ENCODE measurements at regions not wholly inside any gene's neighbourhood (a gene's known extent, or its start where the extent isn't known, plus 50 kb on each side); places are given as distances from the start of the nearest gene placed in this dataset.
A peak's percentile ranks its signal among the peaks of the same experiment; 100 is the strongest.

DNA sequence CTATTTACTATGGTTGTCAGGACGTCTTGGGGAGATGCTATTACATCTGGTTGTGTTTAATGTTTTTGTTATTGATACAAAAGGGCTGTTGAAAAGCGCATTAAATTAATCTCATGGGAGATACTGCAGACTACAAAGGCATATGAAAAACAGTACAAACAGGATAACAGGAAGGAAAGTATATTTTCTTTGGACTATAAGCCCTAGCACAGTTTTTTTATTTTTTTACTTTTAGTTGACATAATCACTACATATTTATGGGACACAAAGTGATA lies 341.3 kb downstream of the ARL4A start:
- Histone ChIP-seq H3K4me3 (no peak overlapping the region), H3K9me3 (ENCODE audit: low read depth) (no peaks in the 10 kb centered on the region), H3K4me2 (ENCODE audit: unreplicated experiment) (no peak overlapping the region), H3K79me2 (ENCODE audit: insufficient read depth) (no peaks in the 10 kb centered on the region), H3K9ac (no peak overlapping the region), H3K4me1 (ENCODE audit: insufficient read depth) (peaks cover 8% of the 10 kb centered on the region), H3K9me2 (ENCODE audit: insufficient read depth) (no peaks in the 10 kb centered on the region), H3F3A (ENCODE audit: insufficient read depth) (no peaks in the 10 kb centered on the region), H4K20me1 (ENCODE audit: insufficient read depth) (no peaks in the 10 kb centered on the region), H3K27me3 (replicated peaks; ENCODE audit: insufficient read depth) (no peaks in the 10 kb centered on the region), H3K27ac (no peak overlapping the region), H3K36me3 (ENCODE audit: low read depth) (no peaks in the 10 kb centered on the region), H2AFZ (no peak overlapping the region)
- TF ChIP-seq EZH2phosphoT487 (IDR thresholded peaks at IDR 0.05; ENCODE audit: insufficient read depth, low read depth) (no peak), EZH2 (IDR thresholded peaks at IDR 0.05; ENCODE audit: insufficient read depth, poor library complexity, severe bottlenecking) (no peak)
- WGBS, 2 experiments (ENCODE audit: low coverage in 1 of 2, low lambda C conversion rate in 2 of 2, missing lambda C conversion rate in 2 of 2) = 12 to 18% methylated on average over 2 of the region's 2 CpGs
- no peak for DNase-seq
- in situ Hi-C loops (cut with MboI) = no loop called here

GRCh38 chr7:13031468-13031867 lies 344.0 kb downstream of the ARL4A start:
- 44 to 57% methylated on average over 3 of the region's 3 CpGs for WGBS, 2 experiments (ENCODE audit: low coverage in 1 of 2, low lambda C conversion rate in 2 of 2, missing lambda C conversion rate in 2 of 2)
- Histone ChIP-seq H4K20me1 (ENCODE audit: insufficient read depth) (no peaks in the 10 kb centered on the region), H3K4me3 (no peak overlapping the region), H3K27me3 (replicated peaks; ENCODE audit: insufficient read depth) (no peaks in the 10 kb centered on the region), H3K27ac (no peak overlapping the region), H3K9ac (no peak overlapping the region), H3K4me2 (ENCODE audit: unreplicated experiment) (no peak overlapping the region), H3K9me3 (ENCODE audit: low read depth) (no peaks in the 10 kb centered on the region), H3K36me3 (ENCODE audit: low read depth) (no peaks in the 10 kb centered on the region), H3K79me2 (ENCODE audit: insufficient read depth) (no peaks in the 10 kb centered on the region), H3F3A (ENCODE audit: insufficient read depth) (no peaks in the 10 kb centered on the region), H3K9me2 (ENCODE audit: insufficient read depth) (no peaks in the 10 kb centered on the region), H2AFZ (no peak overlapping the region), H3K4me1 (ENCODE audit: insufficient read depth) (peaks cover 8% of the 10 kb centered on the region)
- TF ChIP-seq EZH2phosphoT487 (IDR thresholded peaks at IDR 0.05; ENCODE audit: insufficient read depth, low read depth) = no peak
- peak; percentile 13 for DNase-seq
- in situ Hi-C loops (cut with MboI) = no loop called here

DNA sequence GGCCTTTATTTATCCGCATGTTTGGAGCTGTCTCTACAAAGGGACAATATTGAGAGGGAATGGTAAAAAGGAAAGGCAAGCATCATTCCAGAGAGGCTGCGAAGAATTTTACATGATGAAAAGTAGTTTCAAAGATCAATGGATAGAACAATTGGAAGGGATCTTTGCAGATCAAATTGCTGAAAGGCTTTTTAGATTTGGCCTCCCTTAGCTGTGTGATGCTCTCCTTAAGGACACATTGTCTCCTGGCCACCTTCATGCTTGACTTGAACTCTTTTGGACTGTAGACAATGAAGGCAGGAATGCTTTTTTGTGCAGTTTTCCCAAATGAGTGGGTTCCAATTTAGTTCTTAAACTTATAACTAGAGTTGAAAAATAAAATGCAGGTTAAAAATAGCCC lies 344.7 kb downstream of the ARL4A start:
- H3K27ac ChIP-seq = no peak overlapping the region
- H3K9ac ChIP-seq = no peak overlapping the region
- no peak for TF ChIP-seq EZH2phosphoT487 (IDR thresholded peaks at IDR 0.05; ENCODE audit: insufficient read depth, low read depth)
- no peak for TF ChIP-seq EZH2 (IDR thresholded peaks at IDR 0.05; ENCODE audit: insufficient read depth, poor library complexity, severe bottlenecking)
- in situ Hi-C loops (cut with MboI) = no loop called here
- H3K9me2 ChIP-seq (ENCODE audit: insufficient read depth) = no peaks in the 10 kb centered on the region
- no peak overlapping the region for H2AFZ ChIP-seq
- H3K4me3 ChIP-seq = no peak overlapping the region
- H3K4me1 ChIP-seq (ENCODE audit: insufficient read depth) = peaks cover 8% of the 10 kb centered on the region
- H3K79me2 ChIP-seq (ENCODE audit: insufficient read depth) = no peaks in the 10 kb centered on the region
- H3F3A ChIP-seq (ENCODE audit: insufficient read depth) = no peaks in the 10 kb centered on the region
- H3K9me3 ChIP-seq (ENCODE audit: low read depth) = no peaks in the 10 kb centered on the region
- H4K20me1 ChIP-seq (ENCODE audit: insufficient read depth) = no peaks in the 10 kb centered on the region
- no peak for DNase-seq
- no peak overlapping the region for H3K4me2 ChIP-seq (ENCODE audit: unreplicated experiment)
- H3K27me3 ChIP-seq (replicated peaks; ENCODE audit: insufficient read depth) = no peaks in the 10 kb centered on the region
- H3K36me3 ChIP-seq (ENCODE audit: low read depth) = no peaks in the 10 kb centered on the region
- 53 to 55% methylated on average over 2 of the region's 2 CpGs for WGBS, 2 experiments (ENCODE audit: low coverage in 1 of 2, low lambda C conversion rate in 2 of 2, missing lambda C conversion rate in 2 of 2)

- no peak for DNase-seq
- Histone ChIP-seq H3K27me3 (replicated peaks; ENCODE audit: insufficient read depth) (no peaks in the 10 kb centered on the region), H3K9me2 (ENCODE audit: insufficient read depth) (no peaks in the 10 kb centered on the region), H3K79me2 (ENCODE audit: insufficient read depth) (no peaks in the 10 kb centered on the region), H3K27ac (no peak overlapping the region), H3K36me3 (ENCODE audit: low read depth) (no peaks in the 10 kb centered on the region), H3F3A (ENCODE audit: insufficient read depth) (no peaks in the 10 kb centered on the region), H3K4me3 (no peak overlapping the region), H3K9me3 (ENCODE audit: low read depth) (no peaks in the 10 kb centered on the region), H3K9ac (no peak overlapping the region), H3K4me1 (ENCODE audit: insufficient read depth) (peaks cover 8% of the 10 kb centered on the region), H3K4me2 (ENCODE audit: unreplicated experiment) (no peak overlapping the region), H4K20me1 (ENCODE audit: insufficient read depth) (no peaks in the 10 kb centered on the region), H2AFZ (no peak overlapping the region)
- in situ Hi-C loops (cut with MboI) = no loop called here
- WGBS, 2 experiments (ENCODE audit: low coverage in 1 of 2, low lambda C conversion rate in 2 of 2, missing lambda C conversion rate in 2 of 2) = 38 to 43% methylated on average over 2 of the region's 2 CpGs
- TF ChIP-seq EZH2 (IDR thresholded peaks at IDR 0.05; ENCODE audit: insufficient read depth, poor library complexity, severe bottlenecking) (no peak), EZH2phosphoT487 (IDR thresholded peaks at IDR 0.05; ENCODE audit: insufficient read depth, low read depth) (no peak)
These were observed 345.1 kb downstream of the ARL4A start for GRCh38 chr7:13032576-13032975.

- WGBS, 2 experiments (ENCODE audit: low coverage in 1 of 2, low lambda C conversion rate in 2 of 2, missing lambda C conversion rate in 2 of 2) = 70 to 78% methylated on average over 1 of the region's 1 CpG
These were observed 347.3 kb downstream of the ARL4A start for GRCh38 chr7:13034693-13035092.

More at GRCh38 chr7:13034693-13035092, 347.3 kb downstream of the ARL4A start:
- no peaks in the 10 kb centered on the region for H4K20me1 ChIP-seq (ENCODE audit: insufficient read depth)
- in situ Hi-C loops (cut with MboI) = no loop called here
- no peaks in the 10 kb centered on the region for H3K9me2 ChIP-seq (ENCODE audit: insufficient read depth)
- H3K4me2 ChIP-seq (ENCODE audit: unreplicated experiment) = no peak overlapping the region
- H3K4me3 ChIP-seq = no peak overlapping the region
- H3K27ac ChIP-seq = no peak overlapping the region
- H2AFZ ChIP-seq = no peak overlapping the region
- no peaks in the 10 kb centered on the region for H3K79me2 ChIP-seq (ENCODE audit: insufficient read depth)
- H3K27me3 ChIP-seq (replicated peaks; ENCODE audit: insufficient read depth) = no peaks in the 10 kb centered on the region
- no peak for TF ChIP-seq EZH2phosphoT487 (IDR thresholded peaks at IDR 0.05; ENCODE audit: insufficient read depth, low read depth)
- no peak for TF ChIP-seq EZH2 (IDR thresholded peaks at IDR 0.05; ENCODE audit: insufficient read depth, poor library complexity, severe bottlenecking)
- DNase-seq = no peak
- no peaks in the 10 kb centered on the region for H3F3A ChIP-seq (ENCODE audit: insufficient read depth)
- H3K9me3 ChIP-seq (ENCODE audit: low read depth) = no peaks in the 10 kb centered on the region
- H3K36me3 ChIP-seq (ENCODE audit: low read depth) = no peaks in the 10 kb centered on the region
- no peak overlapping the region for H3K9ac ChIP-seq
- peaks cover 8% of the 10 kb centered on the region for H3K4me1 ChIP-seq (ENCODE audit: insufficient read depth)

All from GM23248 (cell line).